ENCODE measurements at regions not wholly inside any gene's neighbourhood (a gene's known extent, or its start where the extent isn't known, plus 50 kb on each side); places are given as distances from the start of the nearest gene placed in this dataset.

DNA sequence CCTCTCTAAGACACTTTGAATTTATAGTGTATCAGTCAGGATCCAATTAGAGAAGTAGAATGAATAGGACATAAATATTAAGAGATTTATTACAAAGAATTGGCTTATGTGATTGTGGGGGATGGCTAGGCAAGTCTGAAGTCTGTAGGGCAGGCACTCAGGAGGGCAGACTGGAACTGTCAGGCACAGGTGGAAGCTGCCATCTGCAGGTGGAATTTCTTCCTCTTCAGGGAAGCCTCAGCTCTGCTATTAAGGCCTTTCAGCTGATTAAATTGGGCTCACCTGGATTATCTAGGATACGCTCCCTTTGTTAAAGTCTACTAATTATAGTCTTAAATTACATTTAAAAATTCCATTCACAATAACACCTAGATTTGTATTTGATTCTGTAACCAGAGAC lies 92.0 kb upstream of the HAO2 start:
- TF ChIP-seq NR3C1 (CRISPR knock-in tag; IDR thresholded peaks at IDR 0.05) (no peak), GABPA (tag; conservative IDR thresholded peaks at IDR 0.05; ENCODE audit: low read depth) (no peak), ZC3H4 (CRISPR knock-in tag; IDR thresholded peaks at IDR 0.05; ENCODE audit: borderline replicate concordance) (no peak), EP300 (IDR thresholded peaks at IDR 0.05; ENCODE audit: low read length) (no peak), ZNF232 (CRISPR knock-in tag; IDR thresholded peaks at IDR 0.05) (no peak), ID3 (CRISPR knock-in tag; IDR thresholded peaks at IDR 0.05) (no peak), ID3 (tag; IDR thresholded peaks at IDR 0.05) (no peak)
